OCI-M1 (cell line): ENCODE measurements at regions not wholly inside any gene's neighbourhood (a gene's known extent, or its start where the extent isn't known, plus 50 kb on each side); places are given as distances from the start of the nearest gene placed in this dataset.
"Not testable (repeated sequence)": the region's sequence is repeated elsewhere in the genome, so short reads cannot be mapped to it uniquely, and the experiment has no call there.

Experiments
- DNase-seq: peaks from one replicate; lab custom pipeline; 2025; lab: John Stamatoyannopoulos, UW

GRCh38 chr5:131005963-131006684 lies 158.9 kb downstream of the HINT1 start:
- no peak for DNase-seq

GRCh38 chr5:131001507-131001906 lies 163.5 kb downstream of the HINT1 start:
- no peak for DNase-seq

DNA sequence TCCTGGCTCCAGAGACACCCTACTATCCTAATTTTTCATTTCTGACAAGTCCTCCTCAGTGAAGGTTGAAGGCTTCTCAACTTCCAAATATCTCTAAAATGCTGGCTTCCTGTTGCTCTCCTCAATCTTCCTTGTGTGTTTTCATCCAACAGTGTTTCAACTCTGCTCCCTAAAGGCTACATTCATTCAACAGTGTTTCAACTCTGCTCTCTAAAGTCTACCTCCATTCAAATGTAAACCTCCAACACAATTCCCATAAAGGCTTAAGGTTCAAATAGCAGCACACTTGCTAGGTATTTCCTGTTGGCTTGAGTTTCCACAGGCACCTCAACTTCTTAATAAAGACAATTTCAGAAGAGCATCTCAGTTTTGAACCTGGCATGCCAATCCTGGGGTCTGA lies 164.8 kb downstream of the HINT1 start:
- DNase-seq, result no peak

GRCh38 chr5:130996720-130997119 lies 168.3 kb downstream of the HINT1 start:
- DNase-seq, result not testable (repeated sequence)

DNA sequence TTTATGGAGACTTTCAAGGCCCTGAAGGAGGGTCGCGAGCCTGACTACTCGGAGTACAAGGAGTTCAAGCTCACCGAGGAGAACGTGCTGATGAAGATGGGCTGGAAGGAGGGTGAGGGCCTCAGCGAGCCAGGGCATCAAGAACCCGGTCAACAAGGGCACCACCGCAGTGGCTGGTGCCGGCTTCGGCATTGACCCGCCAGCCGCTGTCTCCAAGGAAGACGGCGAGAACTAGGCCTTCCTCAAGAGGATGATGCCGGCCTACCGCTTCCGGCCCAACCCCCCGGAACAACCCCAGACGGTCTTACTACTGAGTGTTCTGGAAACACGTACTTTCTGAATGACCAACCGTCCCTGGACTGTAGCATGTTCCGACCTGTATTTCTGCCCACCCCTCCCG lies 169.2 kb downstream of the HINT1 start:
- DNase-seq, result no peak

DNA sequence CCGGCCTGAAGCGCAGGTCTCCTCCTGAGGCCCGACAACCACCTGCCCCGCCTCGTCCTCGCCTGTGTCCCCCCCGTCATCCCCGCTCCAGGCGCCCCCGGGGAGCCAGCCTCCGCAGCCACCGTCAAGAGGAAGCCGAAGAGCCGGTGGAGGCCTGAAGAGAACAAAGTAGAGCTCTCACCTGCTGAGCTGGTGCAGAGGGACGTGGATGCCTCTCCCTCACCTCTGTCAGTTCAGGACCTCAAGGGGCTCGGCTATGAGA lies 169.9 kb downstream of the HINT1 start:
- no peak for DNase-seq

DNA sequence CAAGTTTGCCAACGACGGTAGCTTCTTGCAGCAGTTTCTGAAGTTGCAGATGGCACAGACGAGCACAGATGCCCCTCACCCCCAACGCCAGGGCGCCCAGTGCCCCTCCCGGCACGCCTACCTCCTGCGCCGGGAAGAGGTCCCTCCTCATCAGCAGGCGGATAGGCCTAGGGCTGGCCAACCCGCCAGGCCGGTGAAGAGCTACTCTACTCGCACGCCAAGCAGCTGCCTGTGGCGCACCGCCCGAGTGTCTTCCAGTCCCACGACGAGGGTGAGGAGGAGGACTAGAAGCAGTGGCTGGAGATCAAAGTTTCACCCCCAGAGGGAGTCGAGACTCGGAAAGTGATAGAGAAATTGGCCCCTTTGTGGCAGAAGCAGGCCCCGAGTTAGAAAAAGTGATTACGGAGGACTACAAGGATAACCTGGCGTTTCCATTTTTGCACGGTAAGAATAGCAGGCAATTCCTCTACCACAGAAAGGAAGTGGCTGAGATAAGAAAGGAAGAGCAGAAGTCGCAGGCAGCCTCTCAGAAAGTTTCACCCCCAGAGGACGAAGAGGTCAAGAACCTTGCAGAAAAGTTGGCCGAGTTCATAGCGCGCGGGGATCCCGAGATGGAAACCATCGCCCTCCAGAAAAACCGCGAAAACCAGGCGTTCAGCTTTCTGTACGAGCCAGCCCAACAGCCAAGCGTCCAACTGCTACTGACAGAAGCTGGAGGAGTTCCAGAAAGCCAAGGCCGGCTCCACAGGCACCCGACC lies 170.4 kb downstream of the HINT1 start:
- no peak for DNase-seq

- DNase-seq, result no peak
Observed at GRCh38 chr5:130992621-130993020, 172.4 kb downstream of the HINT1 start.

DNA sequence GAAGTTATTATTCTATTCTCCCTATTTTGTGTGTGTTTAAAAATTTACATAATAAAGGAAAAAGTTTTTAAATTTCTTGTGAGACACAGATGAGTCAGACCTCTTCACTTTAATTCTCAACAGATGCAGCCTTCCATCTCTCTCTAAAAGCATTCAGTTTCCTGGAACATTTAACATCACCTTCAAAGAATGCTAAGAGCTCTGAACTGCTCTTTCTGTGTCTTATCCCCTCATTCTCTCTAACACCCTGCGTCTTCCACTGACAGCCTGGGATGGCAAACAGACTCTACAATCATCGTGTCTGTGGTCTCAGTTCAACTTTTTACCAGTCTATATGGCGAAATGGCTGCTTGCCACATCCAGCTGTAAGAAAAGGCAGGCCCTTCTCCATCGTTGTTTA lies 173.0 kb downstream of the HINT1 start:
- no peak for DNase-seq

DNA sequence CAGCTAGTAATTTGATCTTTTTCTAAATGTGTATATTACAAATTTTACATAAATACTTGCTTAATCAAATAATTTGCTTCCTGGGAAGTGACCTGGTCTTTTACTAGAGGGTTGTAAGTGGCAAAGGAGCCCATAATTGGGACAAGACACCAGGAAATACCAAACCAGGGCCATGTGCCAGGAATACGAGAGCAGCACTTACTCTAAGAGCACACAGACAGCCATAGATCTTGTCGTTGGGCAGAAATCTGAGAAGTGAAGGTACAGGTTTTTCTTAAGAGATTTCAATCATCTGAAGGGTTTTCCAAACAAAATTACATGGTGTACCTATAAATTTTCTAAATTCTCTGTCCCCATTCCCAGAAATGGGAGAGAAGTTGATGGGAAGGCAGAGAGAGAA lies 179.3 kb downstream of the HINT1 start:
- no peak for DNase-seq

GRCh38 chr5:130981663-130982062 lies 183.4 kb downstream of the HINT1 start:
- DNase-seq, result no peak

DNA sequence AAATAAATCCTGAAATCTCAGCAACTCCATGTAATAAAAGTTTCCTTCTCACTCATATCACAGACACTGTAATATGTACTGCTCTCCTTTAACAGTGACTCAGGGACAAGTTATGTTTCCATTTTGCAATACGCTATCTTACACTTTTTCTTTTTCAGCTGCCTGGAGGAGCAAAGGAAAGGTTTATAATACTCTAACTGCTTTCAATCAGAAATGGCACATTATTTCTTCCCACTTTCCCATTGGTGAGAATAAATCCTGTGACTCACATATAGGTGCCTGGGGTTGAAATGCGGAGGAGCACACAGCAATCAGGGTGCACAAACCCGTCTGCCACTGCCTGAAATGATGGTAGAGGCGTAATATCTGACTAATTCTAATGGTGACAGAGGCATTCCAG lies 186.6 kb downstream of the HINT1 start:
- DNase-seq, result no peak

DNA sequence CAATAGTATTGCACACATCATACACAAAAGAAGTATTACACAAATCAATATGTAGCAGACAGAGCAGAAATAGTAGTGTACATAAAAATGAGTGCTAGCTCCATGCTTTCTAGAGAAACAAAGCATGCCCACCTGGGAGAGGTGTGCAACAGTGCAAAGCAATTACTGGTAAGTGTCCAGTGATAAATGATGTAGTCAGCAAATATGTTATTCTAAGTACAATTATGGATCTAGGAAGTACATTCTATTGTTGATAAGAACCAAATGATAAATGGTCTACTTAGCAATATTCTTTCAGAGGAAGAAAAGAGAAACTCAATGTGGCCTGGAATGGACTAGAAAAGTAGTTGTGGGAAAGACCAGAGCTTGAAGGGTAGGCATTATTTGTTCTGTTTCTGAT lies 188.6 kb downstream of the HINT1 start:
- no peak for DNase-seq

DNA sequence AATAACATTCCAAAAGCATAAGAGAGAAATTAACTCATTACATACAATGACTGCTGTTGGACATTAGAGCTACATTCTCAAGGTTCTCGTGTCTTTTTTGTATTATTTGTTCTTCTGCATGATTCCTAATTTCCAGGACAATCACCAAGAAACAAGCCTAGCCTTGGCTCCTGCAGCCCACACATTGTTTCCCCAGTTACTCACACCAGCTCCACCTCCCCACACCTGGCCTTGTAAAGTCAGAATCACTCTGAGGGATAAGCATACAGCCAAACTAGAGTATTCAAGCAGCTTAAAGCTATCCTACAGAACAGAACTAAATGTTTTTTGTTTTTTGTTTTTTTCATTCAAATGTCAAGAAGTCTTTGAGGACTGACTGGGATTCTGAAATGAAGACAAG lies 189.2 kb downstream of the HINT1 start:
- no peak for DNase-seq

GRCh38 chr5:130975299-130975698 lies 189.8 kb downstream of the HINT1 start:
- DNase-seq, result no peak

- DNase-seq, result no peak
Observed at GRCh38 chr5:130974021-130974683, 190.9 kb downstream of the HINT1 start.

- DNase-seq, result peak; percentile 41
Observed at GRCh38 chr5:130966990-130967525, 198.0 kb downstream of the HINT1 start.

GRCh38 chr5:130965920-130966319 lies 199.1 kb downstream of the HINT1 start:
- no peak for DNase-seq

DNA sequence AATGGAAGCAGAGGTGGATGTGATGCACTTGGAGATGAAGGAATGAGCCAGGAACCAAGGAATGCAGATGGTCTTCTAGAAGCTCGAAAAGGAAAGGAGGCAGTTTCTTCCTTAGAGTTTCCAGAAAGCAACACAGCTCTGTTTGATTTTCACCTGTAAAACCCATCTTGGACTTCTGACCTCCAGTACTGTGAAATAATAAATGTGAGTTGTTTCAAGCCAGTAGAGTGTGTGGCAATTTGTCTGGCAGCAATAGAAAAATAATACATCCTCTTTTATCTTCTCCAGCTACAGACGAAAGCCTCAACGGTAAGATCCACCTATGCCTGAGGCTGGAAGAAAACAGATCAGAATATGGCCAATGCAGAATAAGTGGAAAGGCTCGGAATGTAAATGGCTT lies 199.7 kb downstream of the HINT1 start:
- DNase-seq, result no peak

DNA sequence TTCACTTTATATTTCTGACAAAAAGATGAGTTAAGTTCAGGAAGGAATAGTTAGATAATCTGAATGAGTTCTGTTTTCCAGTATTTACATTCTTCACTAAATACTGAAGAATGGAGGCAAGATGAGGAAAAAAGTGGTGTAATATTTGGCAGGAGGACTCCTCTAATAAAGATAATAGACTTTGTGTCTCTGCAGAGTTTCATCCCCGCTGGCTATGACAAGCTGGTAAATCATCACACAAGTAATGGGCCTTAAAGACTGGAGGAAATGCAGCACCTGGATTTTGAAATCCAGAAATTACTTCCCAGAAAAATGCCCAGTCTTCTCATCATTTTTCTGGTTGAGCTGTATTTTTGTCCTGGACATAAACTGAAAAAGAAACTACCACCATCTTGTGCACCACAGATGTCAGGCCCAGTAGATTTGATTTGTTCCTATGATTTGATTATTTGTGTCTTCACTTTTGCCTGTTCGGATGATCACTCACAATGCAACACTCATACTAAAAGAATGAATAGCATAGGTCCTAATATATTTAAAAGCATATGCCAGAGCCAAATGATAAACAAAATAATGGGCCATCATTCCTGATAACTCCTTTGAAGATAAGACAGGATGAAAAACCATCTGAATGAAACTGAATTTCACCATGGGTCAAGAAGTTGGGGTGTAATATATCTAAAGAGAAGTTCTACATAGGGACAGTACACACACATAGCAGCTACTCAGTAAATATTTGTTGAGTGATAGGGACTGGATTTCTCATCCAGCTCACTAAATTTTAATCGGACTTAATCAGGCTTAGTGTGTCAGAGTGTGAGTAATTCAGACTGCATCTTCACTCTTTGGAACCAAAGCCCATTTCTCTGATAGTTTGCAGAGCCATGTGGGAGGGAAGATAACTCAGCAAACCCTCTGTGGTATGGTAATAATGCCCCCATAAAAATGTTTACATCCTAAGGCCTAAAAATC lies 200.5 kb downstream of the HINT1 start:
- DNase-seq, result no peak

- DNase-seq, result no peak
Observed at GRCh38 chr5:130963798-130964197, 201.3 kb downstream of the HINT1 start.

DNA sequence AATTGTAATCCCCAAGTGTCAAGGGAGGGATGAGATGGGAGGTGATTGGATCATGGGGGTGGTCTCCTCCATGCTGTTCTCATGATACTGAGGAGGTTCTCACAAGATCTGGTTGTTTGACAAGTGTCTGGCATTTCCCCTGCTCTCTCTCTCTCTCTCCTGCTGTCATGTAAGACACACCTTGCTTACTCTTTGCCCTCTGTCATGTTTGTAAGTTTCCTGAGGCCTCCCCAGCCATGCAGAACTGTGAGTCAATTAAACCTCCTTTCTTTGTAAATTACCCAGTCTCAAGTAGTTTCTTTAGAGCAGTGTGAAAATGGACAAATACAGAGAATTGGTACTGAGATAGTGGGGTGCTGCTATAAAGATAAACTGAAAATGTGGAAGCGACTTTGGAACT lies 207.9 kb downstream of the HINT1 start:
- DNase-seq, result no peak
